Lower leg skin (tissue), 3 donors: ENCODE measurements at regions not wholly inside any gene's neighbourhood (a gene's known extent, or its start where the extent isn't known, plus 50 kb on each side); places are given as distances from the start of the nearest gene placed in this dataset.

Source experiments
- CTCF ChIP-seq, 3 donors: fragments of 450-650 bp; IDR thresholded peaks; one replicate each; pipeline ENCODE4 v1.5.1; 2016; ENCODE audit warnings: antibody characterized with exemption in 3 of 3, mild to moderate bottlenecking in 3 of 3, moderate library complexity in 2 of 3
- POLR2A ChIP-seq, 2 donors: fragments of 450-650 bp; IDR thresholded peaks; one replicate each; pipeline ENCODE4 v1.6.1; 2016 to 2017; ENCODE audit warnings: antibody characterized with exemption in 2 of 2, mild to moderate bottlenecking in 1 of 2, moderate library complexity in 1 of 2

GRCh38 chr1:95382000-95382786 is 148.2 kb downstream of the RWDD3 start:
- TF ChIP-seq POLR2A (IDR thresholded peaks at IDR 0.05) (no peak), CTCF (IDR thresholded peaks at IDR 0.05) (no peak)
